ENCODE measurements at regions not wholly inside any gene's neighbourhood (a gene's known extent, or its start where the extent isn't known, plus 50 kb on each side); places are given as distances from the start of the nearest gene placed in this dataset.

GRCh38 chr15:95319242-95319641, 1011.3 kb upstream of the NR2F2 start:
- Histone ChIP-seq H3K14ac (ENCODE audit: low read length) (no peak overlapping the region), H3K4me1 (ENCODE audit: control insufficient read depth in 1 of 2, insufficient read depth in 2 of 2, low read length in 2 of 2) (no peaks in the 10 kb centered on the region), H3K79me2 (ENCODE audit: control insufficient read depth, insufficient read depth, low read length, poor library complexity) (no peaks in the 10 kb centered on the region), H2AK5ac (ENCODE audit: low read length) (no peak overlapping the region), H3K79me1 (ENCODE audit: low read length) (no peaks in the 10 kb centered on the region), H3K4ac (ENCODE audit: low read depth, low read length) (no peak overlapping the region), H3K23ac (ENCODE audit: low read length) (no peak overlapping the region), H3K9ac (ENCODE audit: low read length) (no peak overlapping the region), H3K27ac (ENCODE audit: low read depth, low read length) (no peak overlapping the region), H3K36me3 (ENCODE audit: control insufficient read depth in 1 of 2, insufficient read depth in 2 of 2, low read length in 2 of 2) (no peaks in the 10 kb centered on the region), H2BK12ac (ENCODE audit: low read length) (no peak overlapping the region), H2BK5ac (ENCODE audit: low read depth, low read length, poor library complexity) (no peak overlapping the region), H3K9me3 (ENCODE audit: insufficient read depth, low read depth, low read length) (peaks cover 2% of the 10 kb centered on the region), H2AFZ (ENCODE audit: insufficient read depth, low read length, poor library complexity) (no peak overlapping the region), H3K18ac (ENCODE audit: low read length) (no peak overlapping the region), H4K91ac (ENCODE audit: low read depth, low read length) (no peak overlapping the region), H3K4me2 (ENCODE audit: low read length) (no peak overlapping the region), H4K12ac (ENCODE audit: low read depth, low read length) (no peak overlapping the region), H4K8ac (ENCODE audit: low read depth, low read length) (no peak overlapping the region), H3K27me3 (ENCODE audit: insufficient read depth, low read length) (no peaks in the 10 kb centered on the region), H3K4me3 (ENCODE audit: low read depth, low read length) (no peak overlapping the region), H2BK120ac (ENCODE audit: insufficient read depth, low read length, poor library complexity) (no peak overlapping the region)
- DNase-seq, result no peak
- WGBS (ENCODE audit: extremely low coverage, insufficient coverage, insufficient read length), result no CpG with 5 or more reads among the region's 4 CpGs

- Histone ChIP-seq H4K91ac (ENCODE audit: low read depth, low read length) (no peak overlapping the region), H2BK5ac (ENCODE audit: low read depth, low read length, poor library complexity) (no peak overlapping the region), H3K23ac (ENCODE audit: low read length) (no peak overlapping the region), H3K79me2 (ENCODE audit: control insufficient read depth, insufficient read depth, low read length, poor library complexity) (no peaks in the 10 kb centered on the region), H4K12ac (ENCODE audit: low read depth, low read length) (no peak overlapping the region), H3K4ac (ENCODE audit: low read depth, low read length) (no peak overlapping the region), H2BK120ac (ENCODE audit: insufficient read depth, low read length, poor library complexity) (no peak overlapping the region), H2BK12ac (ENCODE audit: low read length) (no peak overlapping the region), H3K36me3 (ENCODE audit: control insufficient read depth in 1 of 2, insufficient read depth in 2 of 2, low read length in 2 of 2) (no peaks in the 10 kb centered on the region), H3K27me3 (ENCODE audit: insufficient read depth, low read length) (peaks cover 3% of the 10 kb centered on the region), H3K4me2 (ENCODE audit: low read length) (no peak overlapping the region), H3K79me1 (ENCODE audit: low read length) (no peaks in the 10 kb centered on the region), H3K27ac (ENCODE audit: low read depth, low read length) (no peak overlapping the region), H3K14ac (ENCODE audit: low read length) (no peak overlapping the region), H2AFZ (ENCODE audit: insufficient read depth, low read length, poor library complexity) (no peak overlapping the region), H3K18ac (ENCODE audit: low read length) (no peak overlapping the region), H4K8ac (ENCODE audit: low read depth, low read length) (no peak overlapping the region), H3K9me3 (ENCODE audit: insufficient read depth, low read depth, low read length) (peaks cover 4% of the 10 kb centered on the region), H3K9ac (ENCODE audit: low read length) (no peak overlapping the region), H3K4me1 (ENCODE audit: control insufficient read depth in 1 of 2, insufficient read depth in 2 of 2, low read length in 2 of 2) (peaks cover 5 to 9% of the 10 kb centered on the region in 2 experiments), H3K4me3 (ENCODE audit: low read depth, low read length) (no peak overlapping the region), H2AK5ac (ENCODE audit: low read length) (no peak overlapping the region)
- no peak for DNase-seq
- WGBS (ENCODE audit: extremely low coverage, insufficient coverage, insufficient read length), result no CpG with 5 or more reads among the region's 7 CpGs
Measured at GRCh38 chr15:95323796-95324195, 1006.7 kb upstream of the NR2F2 start.

GRCh38 chr15:95324656-95325055, 1005.8 kb upstream of the NR2F2 start:
- WGBS (ENCODE audit: extremely low coverage, insufficient coverage, insufficient read length), result no CpG with 5 or more reads among the region's 7 CpGs

DNA sequence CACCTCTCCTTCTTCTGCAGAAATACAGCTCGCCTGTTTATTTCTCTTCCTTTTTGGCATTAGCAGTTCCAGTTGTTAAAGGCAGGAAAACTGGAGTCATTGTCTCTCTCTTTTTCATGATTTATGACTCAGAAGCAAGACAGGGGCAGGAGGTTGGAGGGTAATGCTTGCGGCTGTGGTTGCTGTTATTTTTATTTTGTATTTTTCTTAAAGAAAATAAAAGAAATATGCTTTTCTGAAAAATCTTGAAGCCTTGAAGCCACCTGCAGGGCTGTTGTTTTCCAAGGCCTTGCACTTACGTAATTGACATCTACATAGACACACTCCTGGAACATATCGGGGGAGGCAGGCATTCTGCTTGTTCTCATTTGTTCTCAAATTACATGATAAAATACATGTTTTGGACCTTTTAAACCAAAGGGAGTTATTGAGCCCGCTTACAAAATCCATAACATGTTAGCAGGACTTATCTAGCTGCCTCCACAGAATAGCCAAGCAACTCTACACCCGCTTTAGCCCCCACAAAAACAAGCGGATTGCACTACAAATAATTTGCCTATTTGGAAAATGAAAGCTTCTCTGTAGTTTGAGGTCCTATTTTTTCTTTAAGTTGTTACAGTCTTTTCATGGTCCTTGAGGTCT, 1004.6 kb upstream of the NR2F2 start:
- H3K79me1 ChIP-seq (ENCODE audit: low read length), result no peaks in the 10 kb centered on the region
- H2BK12ac ChIP-seq (ENCODE audit: low read length), result no peak overlapping the region
- H3K4ac ChIP-seq (ENCODE audit: low read depth, low read length), result no peak overlapping the region
- H4K8ac ChIP-seq (ENCODE audit: low read depth, low read length), result no peak overlapping the region
- H3K79me2 ChIP-seq (ENCODE audit: control insufficient read depth, insufficient read depth, low read length, poor library complexity), result no peaks in the 10 kb centered on the region
- H3K4me2 ChIP-seq (ENCODE audit: low read length), result no peak overlapping the region
- peaks cover 5 to 9% of the 10 kb centered on the region in 2 experiments for H3K4me1 ChIP-seq (ENCODE audit: control insufficient read depth in 1 of 2, insufficient read depth in 2 of 2, low read length in 2 of 2)
- DNase-seq, result no peak
- no peak overlapping the region for H2AFZ ChIP-seq (ENCODE audit: insufficient read depth, low read length, poor library complexity)
- H2BK5ac ChIP-seq (ENCODE audit: low read depth, low read length, poor library complexity), result no peak overlapping the region
- no peak overlapping the region for H3K4me3 ChIP-seq (ENCODE audit: low read depth, low read length)
- H3K9ac ChIP-seq (ENCODE audit: low read length), result no peak overlapping the region
- no peak overlapping the region for H2AK5ac ChIP-seq (ENCODE audit: low read length)
- no peak overlapping the region for H3K27ac ChIP-seq (ENCODE audit: low read depth, low read length)
- no peak overlapping the region for H3K14ac ChIP-seq (ENCODE audit: low read length)
- H4K91ac ChIP-seq (ENCODE audit: low read depth, low read length), result no peak overlapping the region
- H3K9me3 ChIP-seq (ENCODE audit: insufficient read depth, low read depth, low read length), result peaks cover 4% of the 10 kb centered on the region
- no peak overlapping the region for H3K23ac ChIP-seq (ENCODE audit: low read length)
- no CpG with 5 or more reads among the region's 7 CpGs for WGBS (ENCODE audit: extremely low coverage, insufficient coverage, insufficient read length)
- H2BK120ac ChIP-seq (ENCODE audit: insufficient read depth, low read length, poor library complexity), result no peak overlapping the region
- no peaks in the 10 kb centered on the region for H3K36me3 ChIP-seq (ENCODE audit: control insufficient read depth in 1 of 2, insufficient read depth in 2 of 2, low read length in 2 of 2)
- no peak overlapping the region for H3K18ac ChIP-seq (ENCODE audit: low read length)
- peaks cover 3% of the 10 kb centered on the region for H3K27me3 ChIP-seq (ENCODE audit: insufficient read depth, low read length)
- H4K12ac ChIP-seq (ENCODE audit: low read depth, low read length), result no peak overlapping the region

More at GRCh38 chr15:95324656-95325055, 1005.8 kb upstream of the NR2F2 start:
- Histone ChIP-seq H4K91ac (ENCODE audit: low read depth, low read length) (no peak overlapping the region), H3K9ac (ENCODE audit: low read length) (no peak overlapping the region), H3K4me3 (ENCODE audit: low read depth, low read length) (no peak overlapping the region), H2AK5ac (ENCODE audit: low read length) (no peak overlapping the region), H2AFZ (ENCODE audit: insufficient read depth, low read length, poor library complexity) (no peak overlapping the region), H3K23ac (ENCODE audit: low read length) (no peak overlapping the region), H3K79me2 (ENCODE audit: control insufficient read depth, insufficient read depth, low read length, poor library complexity) (no peaks in the 10 kb centered on the region), H3K4me1 (ENCODE audit: control insufficient read depth in 1 of 2, insufficient read depth in 2 of 2, low read length in 2 of 2) (peaks cover 5 to 9% of the 10 kb centered on the region in 2 experiments), H3K4ac (ENCODE audit: low read depth, low read length) (no peak overlapping the region), H3K14ac (ENCODE audit: low read length) (no peak overlapping the region), H2BK12ac (ENCODE audit: low read length) (no peak overlapping the region), H3K27ac (ENCODE audit: low read depth, low read length) (no peak overlapping the region), H3K36me3 (ENCODE audit: control insufficient read depth in 1 of 2, insufficient read depth in 2 of 2, low read length in 2 of 2) (no peaks in the 10 kb centered on the region), H4K12ac (ENCODE audit: low read depth, low read length) (no peak overlapping the region), H3K9me3 (ENCODE audit: insufficient read depth, low read depth, low read length) (peaks cover 4% of the 10 kb centered on the region), H4K8ac (ENCODE audit: low read depth, low read length) (no peak overlapping the region), H3K18ac (ENCODE audit: low read length) (no peak overlapping the region), H3K27me3 (ENCODE audit: insufficient read depth, low read length) (peaks cover 3% of the 10 kb centered on the region), H2BK5ac (ENCODE audit: low read depth, low read length, poor library complexity) (no peak overlapping the region), H3K4me2 (ENCODE audit: low read length) (no peak overlapping the region), H3K79me1 (ENCODE audit: low read length) (no peaks in the 10 kb centered on the region), H2BK120ac (ENCODE audit: insufficient read depth, low read length, poor library complexity) (no peak overlapping the region)
- no peak for DNase-seq

Measured in trophoblast cell (in vitro differentiated cells and primary cell).